ENCODE measurements at regions not wholly inside any gene's neighbourhood (a gene's known extent, or its start where the extent isn't known, plus 50 kb on each side); places are given as distances from the start of the nearest gene placed in this dataset.
"Not testable (repeated sequence)": the region's sequence is repeated elsewhere in the genome, so short reads cannot be mapped to it uniquely, and the experiment has no call there.

GRCh38 chr3:110343945-110344344 is 727.7 kb upstream of the NECTIN3 start:
- peak; percentile 27 for DNase-seq

- DNase-seq, result no peak
These were observed 727.1 kb upstream of the NECTIN3 start for GRCh38 chr3:110344487-110344886.

GRCh38 chr3:110344897-110345767 is 726.5 kb upstream of the NECTIN3 start:
- DNase-seq, result no peak

- no peak for DNase-seq
These were observed 722.3 kb upstream of the NECTIN3 start for GRCh38 chr3:110349295-110349694.

GRCh38 chr3:110352841-110353604 is 718.6 kb upstream of the NECTIN3 start:
- DNase-seq, result no peak

- DNase-seq, result no peak
These were observed 708.9 kb upstream of the NECTIN3 start for GRCh38 chr3:110362751-110363150.

GRCh38 chr3:110367289-110367688 is 704.3 kb upstream of the NECTIN3 start:
- not testable (repeated sequence) for DNase-seq

- DNase-seq, result no peak
These were observed 695.7 kb upstream of the NECTIN3 start for GRCh38 chr3:110375751-110376518.

GRCh38 chr3:110378481-110378880 is 693.1 kb upstream of the NECTIN3 start:
- DNase-seq, result no peak

- no peak for DNase-seq
These were observed 689.6 kb upstream of the NECTIN3 start for GRCh38 chr3:110381992-110382391.

- no peak for DNase-seq
These were observed 688.3 kb upstream of the NECTIN3 start for GRCh38 chr3:110383356-110383755.

GRCh38 chr3:110384601-110385000 is 687.0 kb upstream of the NECTIN3 start:
- no peak for DNase-seq

GRCh38 chr3:110389005-110389404 is 682.6 kb upstream of the NECTIN3 start:
- DNase-seq, result no peak

- no peak for DNase-seq
These were observed 681.2 kb upstream of the NECTIN3 start for GRCh38 chr3:110390372-110390771.

GRCh38 chr3:110391042-110391441 is 680.6 kb upstream of the NECTIN3 start:
- DNase-seq, result no peak

GRCh38 chr3:110391640-110392395 is 679.8 kb upstream of the NECTIN3 start:
- peak; percentile 13 for DNase-seq

GRCh38 chr3:110393941-110394340 is 677.7 kb upstream of the NECTIN3 start:
- no peak for DNase-seq

- DNase-seq, result no peak
These were observed 674.5 kb upstream of the NECTIN3 start for GRCh38 chr3:110397115-110397514.

- no peak for DNase-seq
These were observed 671.3 kb upstream of the NECTIN3 start for GRCh38 chr3:110400315-110400714.

- no peak for DNase-seq
These were observed 665.6 kb upstream of the NECTIN3 start for GRCh38 chr3:110405830-110406585.

- peak; percentile 33 for DNase-seq
These were observed 658.4 kb upstream of the NECTIN3 start for GRCh38 chr3:110413266-110413665.

Data from dermis blood vessel endothelial cell (primary cell).